ENCODE measurements at regions not wholly inside any gene's neighbourhood (a gene's known extent, or its start where the extent isn't known, plus 50 kb on each side); places are given as distances from the start of the nearest gene placed in this dataset.
"Not testable (repeated sequence)": the region's sequence is repeated elsewhere in the genome, so short reads cannot be mapped to it uniquely, and the experiment has no call there.

GRCh38 chr1:121523112-121523511 is 338.3 kb downstream of the SRGAP2C start:
- RAD21 ChIA-PET (ENCODE audit: unreplicated experiment); SMC1A ChIA-PET (ENCODE audit: uncharacterized antibody, unreplicated experiment); POLR2A ChIA-PET; ATAC-seq; H3K79me2 ChIP-seq (ENCODE audit: control insufficient read depth, insufficient read depth, low read length); H2AFZ ChIP-seq (ENCODE audit: control insufficient read depth, low read depth, low read length); H3K27me3 ChIP-seq (replicated peaks in 1 of 2; ENCODE audit: control insufficient read depth in 2 of 2, insufficient read depth in 2 of 2, low read length in 1 of 2); BruUV-seq (replicated peaks); H3K9ac ChIP-seq (ENCODE audit: control insufficient read depth, insufficient read depth, low read length); H3K36me3 ChIP-seq (ENCODE audit: control insufficient read depth in 2 of 2, insufficient read depth in 2 of 2, low read length in 1 of 2); CTCF ChIA-PET; FAIRE-seq; in situ Hi-C loops (cut with MboI); H3K4me3 ChIP-seq; H3K9me3 ChIP-seq (replicated peaks; ENCODE audit: control insufficient read depth, insufficient read depth, low read length); H3K27ac ChIP-seq (ENCODE audit: control insufficient read depth, insufficient read depth); H4K20me1 ChIP-seq (ENCODE audit: control insufficient read depth, insufficient read depth); H3K4me1 ChIP-seq (ENCODE audit: control insufficient read depth, insufficient read depth, low read length); H3K4me2 ChIP-seq (ENCODE audit: control insufficient read depth, insufficient read depth); DNase-seq (ENCODE audit: low read depth, low spot score): not testable (repeated sequence)
- intact Hi-C loops (cut with micrococcal nuclease; ENCODE audit: unreplicated experiment), result loop anchor here (10.0 kb wide), 1 partner anchor 62 kb away; no protein-coding TSS in a partner anchor
- WGBS (ENCODE audit: insufficient coverage, insufficient replicate concordance, low lambda C conversion rate, missing lambda C conversion rate), result 20% methylated on average over 4 of the region's 4 CpGs

- Histone ChIP-seq H3K27ac (ENCODE audit: control insufficient read depth, insufficient read depth) (no peak overlapping the region), H3K27me3 (replicated peaks in 1 of 2; ENCODE audit: control insufficient read depth in 2 of 2, insufficient read depth in 2 of 2, low read length in 1 of 2) (no peaks in the 10 kb centered on the region), H3K36me3 (ENCODE audit: control insufficient read depth in 2 of 2, insufficient read depth in 2 of 2, low read length in 1 of 2) (no peaks in the 10 kb centered on the region), H3K9me3 (replicated peaks; ENCODE audit: control insufficient read depth, insufficient read depth, low read length) (no peaks in the 10 kb centered on the region), H2AFZ (ENCODE audit: control insufficient read depth, low read depth, low read length) (no peak overlapping the region), H3K79me2 (ENCODE audit: control insufficient read depth, insufficient read depth, low read length) (no peaks in the 10 kb centered on the region), H3K9ac (ENCODE audit: control insufficient read depth, insufficient read depth, low read length) (no peak overlapping the region), H3K4me1 (ENCODE audit: control insufficient read depth, insufficient read depth, low read length) (no peaks in the 10 kb centered on the region), H3K4me3 (no peak overlapping the region), H3K4me2 (ENCODE audit: control insufficient read depth, insufficient read depth) (no peak overlapping the region), H4K20me1 (ENCODE audit: control insufficient read depth, insufficient read depth) (no peaks in the 10 kb centered on the region)
- ATAC-seq (no peak), FAIRE-seq (no peak), DNase-seq (ENCODE audit: low read depth, low spot score) (no peak)
- ChIA-PET RAD21 (ENCODE audit: unreplicated experiment) (no interaction called here), CTCF (no interaction called here), POLR2A (no interaction called here), SMC1A (ENCODE audit: uncharacterized antibody, unreplicated experiment) (no interaction called here)
- 25% methylated on average over 4 of the region's 4 CpGs for WGBS (ENCODE audit: insufficient coverage, insufficient replicate concordance, low lambda C conversion rate, missing lambda C conversion rate)
- TF ChIP-seq, protein P1, sequence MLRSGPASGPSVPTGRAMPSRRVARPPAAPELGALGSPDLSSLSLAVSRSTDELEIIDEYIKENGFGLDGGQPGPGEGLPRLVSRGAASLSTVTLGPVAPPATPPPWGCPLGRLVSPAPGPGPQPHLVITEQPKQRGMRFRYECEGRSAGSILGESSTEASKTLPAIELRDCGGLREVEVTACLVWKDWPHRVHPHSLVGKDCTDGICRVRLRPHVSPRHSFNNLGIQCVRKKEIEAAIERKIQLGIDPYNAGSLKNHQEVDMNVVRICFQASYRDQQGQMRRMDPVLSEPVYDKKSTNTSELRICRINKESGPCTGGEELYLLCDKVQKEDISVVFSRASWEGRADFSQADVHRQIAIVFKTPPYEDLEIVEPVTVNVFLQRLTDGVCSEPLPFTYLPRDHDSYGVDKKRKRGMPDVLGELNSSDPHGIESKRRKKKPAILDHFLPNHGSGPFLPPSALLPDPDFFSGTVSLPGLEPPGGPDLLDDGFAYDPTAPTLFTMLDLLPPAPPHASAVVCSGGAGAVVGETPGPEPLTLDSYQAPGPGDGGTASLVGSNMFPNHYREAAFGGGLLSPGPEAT (IDR thresholded peaks at IDR 0.05; ENCODE audit: low read depth), result no peak
- TF ChIP-seq FOXM1 (IDR thresholded peaks at IDR 0.05; ENCODE audit: low read depth, low read length), result no peak
- no peak for TF ChIP-seq KDM1A (IDR thresholded peaks at IDR 0.05; ENCODE audit: borderline replicate concordance)
- no peak for TF ChIP-seq FOS (IDR thresholded peaks at IDR 0.05; ENCODE audit: borderline replicate concordance, extremely low read depth, insufficient read length)
- no peak for TF ChIP-seq ZNF274 (IDR thresholded peaks at IDR 0.05; ENCODE audit: insufficient read depth, insufficient read length)
- peak in 1 of 2 experiments; percentile 58; a peak in 1 of 4 replicates for TF ChIP-seq CEBPB (IDR thresholded peaks at IDR 0.05; ENCODE audit: borderline replicate concordance in 1 of 2, low read depth in 2 of 2, low read length in 2 of 2)
- no peak for TF ChIP-seq TCF7 (IDR thresholded peaks at IDR 0.05; ENCODE audit: borderline replicate concordance)
- in situ Hi-C loops (cut with MboI), result no loop called here
- BruUV-seq (replicated peaks), result no TSS peak
- intact Hi-C loops (cut with micrococcal nuclease; ENCODE audit: unreplicated experiment), result loop anchor here (10.0 kb wide), 1 partner anchor 59 kb away; no protein-coding TSS in a partner anchor
These were observed 340.6 kb downstream of the SRGAP2C start for GRCh38 chr1:121525355-121525754.

- H3K9ac ChIP-seq (ENCODE audit: control insufficient read depth, insufficient read depth, low read length); BruUV-seq (replicated peaks); POLR2A ChIA-PET; SMC1A ChIA-PET (ENCODE audit: uncharacterized antibody, unreplicated experiment); H3K4me2 ChIP-seq (ENCODE audit: control insufficient read depth, insufficient read depth); in situ Hi-C loops (cut with MboI); H3K27ac ChIP-seq (ENCODE audit: control insufficient read depth, insufficient read depth); H3K36me3 ChIP-seq (ENCODE audit: control insufficient read depth in 2 of 2, insufficient read depth in 2 of 2, low read length in 1 of 2); H3K4me3 ChIP-seq; ATAC-seq; H4K20me1 ChIP-seq (ENCODE audit: control insufficient read depth, insufficient read depth); H3K79me2 ChIP-seq (ENCODE audit: control insufficient read depth, insufficient read depth, low read length); H3K4me1 ChIP-seq (ENCODE audit: control insufficient read depth, insufficient read depth, low read length); DNase-seq (ENCODE audit: low read depth, low spot score); RAD21 ChIA-PET (ENCODE audit: unreplicated experiment); H3K27me3 ChIP-seq (replicated peaks in 1 of 2; ENCODE audit: control insufficient read depth in 2 of 2, insufficient read depth in 2 of 2, low read length in 1 of 2); H2AFZ ChIP-seq (ENCODE audit: control insufficient read depth, low read depth, low read length); H3K9me3 ChIP-seq (replicated peaks; ENCODE audit: control insufficient read depth, insufficient read depth, low read length); FAIRE-seq: not testable (repeated sequence)
- intact Hi-C loops (cut with micrococcal nuclease; ENCODE audit: unreplicated experiment), result loop anchor here (10.0 kb wide), 1 partner anchor 56 kb away; no protein-coding TSS in a partner anchor
- CTCF ChIA-PET, result interaction anchor here (0.9 kb wide), 1 partner anchor 11 kb away, joined by 3 read pairs; no protein-coding TSS in a partner anchor
These were observed 344.2 kb downstream of the SRGAP2C start for GRCh38 chr1:121528958-121529357.
